ENCODE measurements at regions not wholly inside any gene's neighbourhood (a gene's known extent, or its start where the extent isn't known, plus 50 kb on each side); places are given as distances from the start of the nearest gene placed in this dataset.

DNA sequence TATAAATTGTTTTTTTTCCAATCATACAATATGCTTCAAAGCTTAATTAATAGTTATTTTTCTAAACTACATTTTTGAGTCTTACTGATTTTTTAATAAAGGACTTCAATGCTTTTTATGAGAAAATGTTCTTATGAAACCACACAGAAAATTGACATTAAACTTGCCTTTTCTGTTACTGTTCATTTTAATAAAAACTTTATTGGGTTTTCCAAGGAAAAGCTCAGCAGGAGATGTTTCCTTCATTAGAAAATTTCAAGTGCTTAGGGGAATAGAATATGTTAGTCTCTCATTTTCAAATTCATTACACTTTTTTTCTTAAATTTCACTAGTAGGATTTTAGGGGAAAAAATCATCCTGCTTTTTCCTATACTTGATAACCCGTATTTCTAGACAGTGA, 711.4 kb downstream of the DIPK2A start:
- Histone ChIP-seq H3K27ac (ENCODE audit: low read depth, low read length) (no peak overlapping the region), H4K20me1 (ENCODE audit: insufficient read depth, low read length) (no peaks in the 10 kb centered on the region), H3K79me2 (ENCODE audit: insufficient read depth, low read length) (no peaks in the 10 kb centered on the region), H3K36me3 (ENCODE audit: insufficient read depth, low read length) (no peaks in the 10 kb centered on the region), H3K4me1 (ENCODE audit: insufficient read depth, low read length) (no peaks in the 10 kb centered on the region), H3K9me3 (ENCODE audit: low read depth, low read length) (no peaks in the 10 kb centered on the region), H3K27me3 (ENCODE audit: insufficient read depth, low read length) (no peaks in the 10 kb centered on the region), H3K4me3 (ENCODE audit: insufficient read depth, low read length) (no peak overlapping the region), H2AFZ (ENCODE audit: low read length) (no peak overlapping the region), H3K4me2 (ENCODE audit: insufficient read depth, low read length) (no peak overlapping the region)
- DNase-seq (ENCODE audit: insufficient read length, low spot score, missing footprints): no peak
- TF ChIP-seq, protein P1, sequence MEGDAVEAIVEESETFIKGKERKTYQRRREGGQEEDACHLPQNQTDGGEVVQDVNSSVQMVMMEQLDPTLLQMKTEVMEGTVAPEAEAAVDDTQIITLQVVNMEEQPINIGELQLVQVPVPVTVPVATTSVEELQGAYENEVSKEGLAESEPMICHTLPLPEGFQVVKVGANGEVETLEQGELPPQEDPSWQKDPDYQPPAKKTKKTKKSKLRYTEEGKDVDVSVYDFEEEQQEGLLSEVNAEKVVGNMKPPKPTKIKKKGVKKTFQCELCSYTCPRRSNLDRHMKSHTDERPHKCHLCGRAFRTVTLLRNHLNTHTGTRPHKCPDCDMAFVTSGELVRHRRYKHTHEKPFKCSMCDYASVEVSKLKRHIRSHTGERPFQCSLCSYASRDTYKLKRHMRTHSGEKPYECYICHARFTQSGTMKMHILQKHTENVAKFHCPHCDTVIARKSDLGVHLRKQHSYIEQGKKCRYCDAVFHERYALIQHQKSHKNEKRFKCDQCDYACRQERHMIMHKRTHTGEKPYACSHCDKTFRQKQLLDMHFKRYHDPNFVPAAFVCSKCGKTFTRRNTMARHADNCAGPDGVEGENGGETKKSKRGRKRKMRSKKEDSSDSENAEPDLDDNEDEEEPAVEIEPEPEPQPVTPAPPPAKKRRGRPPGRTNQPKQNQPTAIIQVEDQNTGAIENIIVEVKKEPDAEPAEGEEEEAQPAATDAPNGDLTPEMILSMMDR (IDR thresholded peaks at IDR 0.05; ENCODE audit: extremely low read depth, low read depth, low read length): no peak

DNA sequence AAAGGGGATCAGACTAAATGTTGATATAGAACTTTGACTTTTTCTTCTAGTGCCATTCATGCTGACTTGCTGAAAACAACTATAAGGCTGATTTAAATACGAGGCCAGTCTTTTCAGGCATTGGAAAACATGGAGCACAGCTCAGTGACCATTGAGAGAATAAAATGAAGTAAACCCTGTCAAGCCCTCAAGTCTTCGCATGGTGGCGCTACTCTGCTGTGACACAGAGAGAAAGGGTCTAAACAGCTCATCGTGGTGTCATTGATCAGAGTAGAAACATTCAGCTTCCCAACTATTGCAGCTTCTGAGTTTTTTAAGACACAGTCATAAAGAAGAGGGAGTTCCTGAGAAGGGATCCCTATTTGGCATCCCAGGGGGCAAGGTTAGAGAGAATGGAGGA, 716.2 kb downstream of the DIPK2A start:
- Histone ChIP-seq H3K9me3 (ENCODE audit: low read depth, low read length) (no peaks in the 10 kb centered on the region), H4K20me1 (ENCODE audit: insufficient read depth, low read length) (no peaks in the 10 kb centered on the region), H3K36me3 (ENCODE audit: insufficient read depth, low read length) (no peaks in the 10 kb centered on the region), H3K79me2 (ENCODE audit: insufficient read depth, low read length) (no peaks in the 10 kb centered on the region), H2AFZ (ENCODE audit: low read length) (no peak overlapping the region), H3K4me1 (ENCODE audit: insufficient read depth, low read length) (no peaks in the 10 kb centered on the region), H3K27ac (ENCODE audit: low read depth, low read length) (no peak overlapping the region), H3K4me2 (ENCODE audit: insufficient read depth, low read length) (no peak overlapping the region), H3K27me3 (ENCODE audit: insufficient read depth, low read length) (no peaks in the 10 kb centered on the region), H3K4me3 (ENCODE audit: insufficient read depth, low read length) (no peak overlapping the region)
- no peak for DNase-seq (ENCODE audit: insufficient read length, low spot score, missing footprints)
- TF ChIP-seq, protein P1 (IDR thresholded peaks at IDR 0.05; ENCODE audit: extremely low read depth, low read depth, low read length): no peak

DNA sequence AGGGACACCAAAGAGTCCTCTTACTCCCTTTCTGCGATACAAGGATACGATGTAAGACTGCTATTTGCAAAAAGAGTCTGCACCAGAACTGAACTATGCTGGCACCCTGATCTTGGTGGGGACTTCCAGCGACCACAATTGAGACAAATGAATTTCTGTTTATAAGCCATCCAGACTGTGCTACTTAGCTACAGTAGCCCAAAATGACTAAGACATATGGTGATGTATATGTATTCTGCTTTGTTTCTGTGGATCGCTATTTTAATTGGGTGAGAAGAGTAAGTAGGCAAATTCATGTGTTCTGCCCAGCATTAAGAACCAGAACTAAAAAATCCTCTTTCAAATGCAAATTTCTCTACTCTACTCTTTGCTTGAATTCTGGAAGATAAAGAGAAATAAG, 720.9 kb downstream of the DIPK2A start:
- no peak for DNase-seq (ENCODE audit: insufficient read length, low spot score, missing footprints)
- H4K20me1 ChIP-seq (ENCODE audit: insufficient read depth, low read length): no peaks in the 10 kb centered on the region
- no peak overlapping the region for H3K4me3 ChIP-seq (ENCODE audit: insufficient read depth, low read length)
- no peaks in the 10 kb centered on the region for H3K36me3 ChIP-seq (ENCODE audit: insufficient read depth, low read length)
- no peak overlapping the region for H3K27ac ChIP-seq (ENCODE audit: low read depth, low read length)
- no peaks in the 10 kb centered on the region for H3K9me3 ChIP-seq (ENCODE audit: low read depth, low read length)
- no peak overlapping the region for H3K4me2 ChIP-seq (ENCODE audit: insufficient read depth, low read length)
- H3K27me3 ChIP-seq (ENCODE audit: insufficient read depth, low read length): no peaks in the 10 kb centered on the region
- H2AFZ ChIP-seq (ENCODE audit: low read length): no peak overlapping the region
- H3K79me2 ChIP-seq (ENCODE audit: insufficient read depth, low read length): no peaks in the 10 kb centered on the region
- TF ChIP-seq, protein P1 (IDR thresholded peaks at IDR 0.05; ENCODE audit: extremely low read depth, low read depth, low read length): no peak
- H3K4me1 ChIP-seq (ENCODE audit: insufficient read depth, low read length): no peaks in the 10 kb centered on the region

DNA sequence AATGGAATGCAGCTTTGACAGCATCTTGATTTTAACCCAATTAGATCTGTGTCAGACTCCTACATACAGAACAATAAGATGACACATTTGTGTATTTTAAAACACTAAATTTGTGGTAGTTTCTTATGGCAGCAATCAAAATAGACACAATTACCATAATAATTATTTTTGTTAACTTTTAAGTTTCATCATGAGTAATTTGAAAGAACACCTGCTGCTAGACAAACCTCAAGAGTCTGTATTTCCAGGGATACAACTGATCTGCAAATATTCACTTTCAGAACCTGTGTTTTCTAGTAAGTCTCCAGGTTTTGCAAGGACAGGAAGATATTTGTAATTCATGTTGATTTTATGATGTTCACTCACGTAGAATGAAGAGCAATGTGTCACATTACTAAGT, 736.8 kb downstream of the DIPK2A start:
- Histone ChIP-seq H3K36me3 (ENCODE audit: insufficient read depth, low read length) (no peaks in the 10 kb centered on the region), H3K9me3 (ENCODE audit: low read depth, low read length) (no peaks in the 10 kb centered on the region), H3K4me2 (ENCODE audit: insufficient read depth, low read length) (no peak overlapping the region), H3K79me2 (ENCODE audit: insufficient read depth, low read length) (no peaks in the 10 kb centered on the region), H2AFZ (ENCODE audit: low read length) (no peak overlapping the region), H3K27ac (ENCODE audit: low read depth, low read length) (no peak overlapping the region), H3K4me3 (ENCODE audit: insufficient read depth, low read length) (no peak overlapping the region), H3K27me3 (ENCODE audit: insufficient read depth, low read length) (no peaks in the 10 kb centered on the region), H3K4me1 (ENCODE audit: insufficient read depth, low read length) (no peaks in the 10 kb centered on the region), H4K20me1 (ENCODE audit: insufficient read depth, low read length) (no peaks in the 10 kb centered on the region)
- TF ChIP-seq, protein P1 (IDR thresholded peaks at IDR 0.05; ENCODE audit: extremely low read depth, low read depth, low read length): no peak
- no peak for DNase-seq (ENCODE audit: insufficient read length, low spot score, missing footprints)

Measured in osteoblast (primary cell).